Upper lobe of right lung (tissue), 1 donor: ENCODE measurements at regions not wholly inside any gene's neighbourhood (a gene's known extent, or its start where the extent isn't known, plus 50 kb on each side); places are given as distances from the start of the nearest gene placed in this dataset.

ENCODE experiments used
- ATAC-seq: fragments of 200-7000 bp; cut with Tn5 transposase; one replicate; pipeline ENCODE4 v1.9.1; 2020; ENCODE audit warnings: mild to moderate bottlenecking, moderate library complexity
- DNase-seq: peaks from one replicate; pipeline ENCODE4 v3.0.0-alpha.2; 2020
- H3K27ac ChIP-seq: fragments of 200-600 bp; one replicate; pipeline ENCODE4 v1.8.0; 2022
- H3K27me3 ChIP-seq: fragments of 200-600 bp; one replicate; pipeline ENCODE4 v1.8.0; 2022; ENCODE audit warnings: mild to moderate bottlenecking
- H3K36me3 ChIP-seq: fragments of 200-600 bp; one replicate; pipeline ENCODE4 v1.8.0; 2022
- H3K4me1 ChIP-seq: fragments of 200-600 bp; one replicate; pipeline ENCODE4 v1.8.0; 2022
- H3K4me3 ChIP-seq: fragments of 200-600 bp; one replicate; pipeline ENCODE4 v1.8.0; 2022; ENCODE audit warnings: mild to moderate bottlenecking
- H3K9me3 ChIP-seq: fragments of 200-600 bp; one replicate; pipeline ENCODE4 v1.8.0; 2022
- intact Hi-C: fragments of 100-400 bp; cut with DNase I; formaldehyde crosslinking; loops from one replicate; pipeline ENCODE4 v1.11.0; 2022
- TF ChIP-seq, protein P1 (sequence below): fragments of 200-600 bp; IDR thresholded peaks from one replicate; pipeline ENCODE4 v1.8.0; 2022; ENCODE audit warnings: antibody characterized with exemption
- donor health status: DM: no; HTN: yes; CAD: no; lungs with severe emphysema.

DNA sequence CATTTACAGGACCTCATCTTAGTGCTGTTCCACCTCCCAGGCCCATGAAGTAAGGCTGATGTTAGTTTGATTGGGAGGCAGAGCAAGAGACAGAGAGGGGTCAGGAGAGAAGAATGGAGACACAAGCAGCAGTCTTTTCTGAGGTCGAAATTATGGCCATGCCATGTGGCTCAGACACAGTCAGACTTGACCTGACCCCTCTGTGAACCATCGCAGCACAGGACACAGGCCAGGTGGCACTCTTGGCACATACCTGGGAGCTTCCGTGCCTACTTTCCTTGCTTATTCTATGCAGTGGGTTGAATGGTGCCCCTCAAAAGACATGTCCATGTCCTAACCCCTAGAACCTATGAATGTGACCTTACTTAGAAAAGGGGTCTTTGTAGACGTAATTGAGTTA is 254.9 kb downstream of the MAFB start:
- H3K4me1 ChIP-seq = no peaks in the 10 kb centered on the region
- H3K27ac ChIP-seq = no peak overlapping the region
- H3K4me3 ChIP-seq = no peak overlapping the region
- H3K27me3 ChIP-seq = no peaks in the 10 kb centered on the region
- no peaks in the 10 kb centered on the region for H3K36me3 ChIP-seq
- no peak for ATAC-seq
- intact Hi-C loops = no loop called here
- TF ChIP-seq, protein P1, sequence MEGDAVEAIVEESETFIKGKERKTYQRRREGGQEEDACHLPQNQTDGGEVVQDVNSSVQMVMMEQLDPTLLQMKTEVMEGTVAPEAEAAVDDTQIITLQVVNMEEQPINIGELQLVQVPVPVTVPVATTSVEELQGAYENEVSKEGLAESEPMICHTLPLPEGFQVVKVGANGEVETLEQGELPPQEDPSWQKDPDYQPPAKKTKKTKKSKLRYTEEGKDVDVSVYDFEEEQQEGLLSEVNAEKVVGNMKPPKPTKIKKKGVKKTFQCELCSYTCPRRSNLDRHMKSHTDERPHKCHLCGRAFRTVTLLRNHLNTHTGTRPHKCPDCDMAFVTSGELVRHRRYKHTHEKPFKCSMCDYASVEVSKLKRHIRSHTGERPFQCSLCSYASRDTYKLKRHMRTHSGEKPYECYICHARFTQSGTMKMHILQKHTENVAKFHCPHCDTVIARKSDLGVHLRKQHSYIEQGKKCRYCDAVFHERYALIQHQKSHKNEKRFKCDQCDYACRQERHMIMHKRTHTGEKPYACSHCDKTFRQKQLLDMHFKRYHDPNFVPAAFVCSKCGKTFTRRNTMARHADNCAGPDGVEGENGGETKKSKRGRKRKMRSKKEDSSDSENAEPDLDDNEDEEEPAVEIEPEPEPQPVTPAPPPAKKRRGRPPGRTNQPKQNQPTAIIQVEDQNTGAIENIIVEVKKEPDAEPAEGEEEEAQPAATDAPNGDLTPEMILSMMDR = no peak
- no peaks in the 10 kb centered on the region for H3K9me3 ChIP-seq
- DNase-seq = no peak

DNA sequence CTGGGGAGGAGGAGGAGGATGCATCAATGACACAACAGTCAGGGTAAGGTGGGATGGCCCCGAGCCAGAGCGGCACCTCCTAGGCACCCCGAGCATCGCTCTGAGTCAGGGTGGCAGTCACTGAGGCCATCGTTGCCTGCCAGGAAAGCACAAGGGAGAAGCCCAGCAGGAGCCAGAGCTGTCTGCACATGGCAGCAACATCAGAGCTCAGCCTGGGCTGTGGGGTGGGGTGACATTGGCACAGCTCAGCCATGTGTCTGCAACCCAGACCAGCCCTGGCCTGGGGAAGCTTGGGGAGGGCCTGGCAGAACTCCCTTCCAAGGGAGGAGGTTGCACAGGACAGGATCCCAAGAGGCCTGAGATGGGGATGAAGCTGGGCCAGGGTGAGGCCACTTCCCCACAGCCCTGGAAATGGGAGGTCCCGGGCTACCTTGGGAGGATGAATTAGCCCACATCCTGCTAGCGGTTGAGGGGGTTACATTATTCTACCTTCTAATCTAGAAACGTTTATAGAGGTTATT is 255.6 kb downstream of the MAFB start:
- Histone ChIP-seq H3K27me3 (no peaks in the 10 kb centered on the region), H3K4me3 (no peak overlapping the region), H3K36me3 (no peaks in the 10 kb centered on the region), H3K9me3 (no peaks in the 10 kb centered on the region), H3K27ac (no peak overlapping the region), H3K4me1 (no peaks in the 10 kb centered on the region)
- ATAC-seq (peak; percentile 16), DNase-seq (no peak)
- intact Hi-C loops = no loop called here
- TF ChIP-seq, protein P1 = no peak

DNA sequence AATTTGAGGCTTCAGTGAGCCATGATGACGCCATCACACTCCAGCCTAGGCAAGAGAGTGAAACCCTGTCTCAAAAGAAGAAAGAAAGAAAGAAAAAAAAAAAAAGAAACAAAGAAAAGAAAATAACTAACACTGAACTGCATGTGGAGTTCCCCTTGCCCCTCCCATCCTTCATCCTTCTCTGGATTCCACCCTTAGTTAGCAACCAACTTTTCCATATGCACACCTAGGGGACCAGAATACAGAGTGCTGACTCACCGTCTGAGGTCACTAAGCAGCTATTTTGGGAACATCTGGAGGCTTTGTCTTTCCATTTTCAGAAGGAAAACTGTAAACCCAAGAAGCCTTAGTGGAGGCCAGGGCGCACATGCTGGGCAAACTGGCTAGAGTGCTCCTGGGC is 257.4 kb downstream of the MAFB start:
- H3K4me1 ChIP-seq = no peaks in the 10 kb centered on the region
- no peak overlapping the region for H3K4me3 ChIP-seq
- intact Hi-C loops = no loop called here
- no peaks in the 10 kb centered on the region for H3K9me3 ChIP-seq
- H3K36me3 ChIP-seq = no peaks in the 10 kb centered on the region
- TF ChIP-seq, protein P1 = no peak
- DNase-seq (no peak), ATAC-seq (no peak)
- H3K27ac ChIP-seq = no peak overlapping the region
- no peaks in the 10 kb centered on the region for H3K27me3 ChIP-seq

DNA sequence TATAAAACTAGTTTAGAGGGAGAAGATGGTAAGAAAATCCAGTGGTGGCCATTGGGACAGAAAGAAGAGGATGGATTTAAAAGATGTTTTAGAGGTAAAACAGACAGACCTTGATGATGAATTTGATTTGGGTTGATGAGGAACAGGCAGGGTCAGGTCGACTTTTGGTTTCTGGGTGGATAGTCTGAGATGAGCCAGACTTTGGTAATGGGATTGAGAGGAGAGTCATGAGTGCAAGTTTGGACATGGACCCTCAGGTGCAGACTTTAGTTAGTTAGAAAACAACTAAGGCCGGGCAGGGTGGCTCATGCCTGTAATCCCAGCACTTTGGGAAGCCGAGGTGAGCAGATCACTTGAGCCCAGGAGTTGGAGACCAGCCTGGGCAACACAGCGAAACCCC is 257.9 kb downstream of the MAFB start:
- TF ChIP-seq, protein P1 = no peak
- ATAC-seq (no peak), DNase-seq (no peak)
- H3K27me3 ChIP-seq = no peaks in the 10 kb centered on the region
- no peak overlapping the region for H3K27ac ChIP-seq
- intact Hi-C loops = no loop called here
- H3K4me1 ChIP-seq = no peaks in the 10 kb centered on the region
- H3K9me3 ChIP-seq = no peaks in the 10 kb centered on the region
- H3K4me3 ChIP-seq = no peak overlapping the region
- H3K36me3 ChIP-seq = no peaks in the 10 kb centered on the region

DNA sequence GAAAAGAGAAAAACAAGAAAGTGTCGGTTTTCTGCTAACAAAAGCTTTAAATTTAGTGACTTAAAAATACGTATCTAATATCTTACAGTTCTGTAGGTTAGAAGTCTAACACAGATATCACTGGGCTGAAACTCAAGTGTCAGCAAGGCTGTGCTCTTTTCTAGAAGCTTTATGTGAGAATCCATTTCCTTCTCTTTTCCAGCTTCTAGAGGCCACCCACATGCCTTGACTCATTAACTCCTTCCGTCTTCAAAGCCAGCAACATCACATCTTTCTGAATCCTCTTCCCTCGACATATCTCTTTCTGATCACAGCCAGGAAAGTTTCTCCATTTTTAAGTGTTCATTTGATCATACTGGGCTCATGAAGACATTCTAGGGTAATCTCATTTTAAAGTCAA is 262.0 kb downstream of the MAFB start:
- Histone ChIP-seq H3K4me3 (no peak overlapping the region), H3K27me3 (no peaks in the 10 kb centered on the region), H3K27ac (no peak overlapping the region), H3K36me3 (no peaks in the 10 kb centered on the region), H3K9me3 (no peaks in the 10 kb centered on the region), H3K4me1 (no peaks in the 10 kb centered on the region)
- intact Hi-C loops = no loop called here
- ATAC-seq (no peak), DNase-seq (no peak)
- TF ChIP-seq, protein P1 = no peak

DNA sequence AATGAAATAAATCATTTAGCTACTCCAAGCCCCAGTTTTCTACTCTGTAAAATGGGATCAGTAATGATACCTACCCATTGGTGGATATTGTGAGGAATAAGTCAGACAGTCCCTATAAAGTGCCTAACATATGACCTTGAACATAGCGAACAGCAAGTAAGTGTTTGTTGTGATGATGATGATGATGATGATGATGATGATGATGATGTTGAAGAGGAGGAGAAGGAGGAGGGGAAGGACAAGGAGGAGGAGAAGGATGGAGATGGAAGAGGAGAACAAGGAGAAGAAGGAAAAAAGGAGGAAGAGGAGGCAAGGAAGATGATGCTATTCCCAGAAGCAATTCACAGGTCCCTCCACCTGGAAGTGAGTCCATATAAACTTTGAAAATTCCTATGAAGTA is 264.3 kb downstream of the MAFB start:
- Histone ChIP-seq H3K9me3 (no peaks in the 10 kb centered on the region), H3K4me3 (no peak overlapping the region), H3K4me1 (no peaks in the 10 kb centered on the region), H3K27me3 (no peaks in the 10 kb centered on the region), H3K27ac (no peak overlapping the region), H3K36me3 (no peaks in the 10 kb centered on the region)
- DNase-seq (no peak), ATAC-seq (no peak)
- intact Hi-C loops = no loop called here
- TF ChIP-seq, protein P1 = no peak
